ENCODE measurements at regions not wholly inside any gene's neighbourhood (a gene's known extent, or its start where the extent isn't known, plus 50 kb on each side); places are given as distances from the start of the nearest gene placed in this dataset.

- Histone ChIP-seq H3K9me2 (replicated peaks; ENCODE audit: control insufficient read depth, low read length) (no peaks in the 10 kb centered on the region), H3K9me3 (ENCODE audit: control insufficient read depth, insufficient read depth, low read length) (no peaks in the 10 kb centered on the region), H3K27ac (ENCODE audit: low read depth, low read length) (no peak overlapping the region), H3K79me2 (ENCODE audit: control insufficient read depth, low read length) (no peaks in the 10 kb centered on the region), H3K4me1 (ENCODE audit: control insufficient read depth, low read length) (no peaks in the 10 kb centered on the region), H3F3A (ENCODE audit: control insufficient read depth, insufficient read depth) (no peaks in the 10 kb centered on the region), H4K20me1 (ENCODE audit: control insufficient read depth, insufficient read depth, low read depth, low read length) (no peaks in the 10 kb centered on the region), H3K36me3 (ENCODE audit: control insufficient read depth, low read length) (no peaks in the 10 kb centered on the region), H3K4me2 (ENCODE audit: low read length) (no peak overlapping the region), H3K27me3 (ENCODE audit: control insufficient read depth, low read length) (no peaks in the 10 kb centered on the region), H3K4me3 (ENCODE audit: low read length) (no peak overlapping the region)
- TF ChIP-seq, protein P1, sequence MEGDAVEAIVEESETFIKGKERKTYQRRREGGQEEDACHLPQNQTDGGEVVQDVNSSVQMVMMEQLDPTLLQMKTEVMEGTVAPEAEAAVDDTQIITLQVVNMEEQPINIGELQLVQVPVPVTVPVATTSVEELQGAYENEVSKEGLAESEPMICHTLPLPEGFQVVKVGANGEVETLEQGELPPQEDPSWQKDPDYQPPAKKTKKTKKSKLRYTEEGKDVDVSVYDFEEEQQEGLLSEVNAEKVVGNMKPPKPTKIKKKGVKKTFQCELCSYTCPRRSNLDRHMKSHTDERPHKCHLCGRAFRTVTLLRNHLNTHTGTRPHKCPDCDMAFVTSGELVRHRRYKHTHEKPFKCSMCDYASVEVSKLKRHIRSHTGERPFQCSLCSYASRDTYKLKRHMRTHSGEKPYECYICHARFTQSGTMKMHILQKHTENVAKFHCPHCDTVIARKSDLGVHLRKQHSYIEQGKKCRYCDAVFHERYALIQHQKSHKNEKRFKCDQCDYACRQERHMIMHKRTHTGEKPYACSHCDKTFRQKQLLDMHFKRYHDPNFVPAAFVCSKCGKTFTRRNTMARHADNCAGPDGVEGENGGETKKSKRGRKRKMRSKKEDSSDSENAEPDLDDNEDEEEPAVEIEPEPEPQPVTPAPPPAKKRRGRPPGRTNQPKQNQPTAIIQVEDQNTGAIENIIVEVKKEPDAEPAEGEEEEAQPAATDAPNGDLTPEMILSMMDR (IDR thresholded peaks at IDR 0.05; ENCODE audit: low read depth, low read length, poor library complexity, severe bottlenecking): no peak
- TF ChIP-seq EZH2phosphoT487 (IDR thresholded peaks at IDR 0.05; ENCODE audit: borderline replicate concordance, low read length): no peak
These were observed 1148.2 kb upstream of the PCDH9 start for GRCh38 chr13:68378294-68378693.

DNA sequence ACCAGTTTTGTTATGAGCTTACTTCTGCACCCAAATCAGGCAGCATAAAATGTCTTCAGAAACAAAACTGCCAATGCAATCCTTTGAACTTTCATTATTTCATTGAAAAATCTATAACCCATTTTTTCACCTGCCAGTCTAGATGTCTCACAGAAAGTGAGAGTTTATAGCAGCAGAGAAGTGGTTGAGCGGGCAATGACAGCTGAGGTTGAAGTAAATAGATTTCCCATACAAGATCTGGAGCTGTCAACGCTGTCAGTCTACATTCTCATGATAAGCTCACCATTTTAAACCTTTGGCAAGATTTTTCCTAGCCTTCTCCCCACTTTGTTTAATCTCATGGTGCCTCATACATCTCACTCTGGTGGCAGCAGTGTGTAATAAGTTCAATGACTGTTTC is 1144.9 kb upstream of the PCDH9 start:
- TF ChIP-seq, protein P1 (IDR thresholded peaks at IDR 0.05; ENCODE audit: low read depth, low read length, poor library complexity, severe bottlenecking): no peak
- no peak for TF ChIP-seq EZH2phosphoT487 (IDR thresholded peaks at IDR 0.05; ENCODE audit: borderline replicate concordance, low read length)
- H3K27ac ChIP-seq (ENCODE audit: low read depth, low read length): no peak overlapping the region
- H3K4me3 ChIP-seq (ENCODE audit: low read length): no peak overlapping the region
- H3K4me2 ChIP-seq (ENCODE audit: low read length): no peak overlapping the region
- H3K9me3 ChIP-seq (ENCODE audit: control insufficient read depth, insufficient read depth, low read length): no peaks in the 10 kb centered on the region
- H3K4me1 ChIP-seq (ENCODE audit: control insufficient read depth, low read length): no peaks in the 10 kb centered on the region
- H3K9me2 ChIP-seq (replicated peaks; ENCODE audit: control insufficient read depth, low read length): no peaks in the 10 kb centered on the region
- no peaks in the 10 kb centered on the region for H3K27me3 ChIP-seq (ENCODE audit: control insufficient read depth, low read length)
- H3K79me2 ChIP-seq (ENCODE audit: control insufficient read depth, low read length): no peaks in the 10 kb centered on the region
- no peaks in the 10 kb centered on the region for H3F3A ChIP-seq (ENCODE audit: control insufficient read depth, insufficient read depth)
- no peaks in the 10 kb centered on the region for H4K20me1 ChIP-seq (ENCODE audit: control insufficient read depth, insufficient read depth, low read depth, low read length)
- H3K36me3 ChIP-seq (ENCODE audit: control insufficient read depth, low read length): no peaks in the 10 kb centered on the region

- H3F3A ChIP-seq (ENCODE audit: control insufficient read depth, insufficient read depth): no peaks in the 10 kb centered on the region
- no peaks in the 10 kb centered on the region for H3K4me1 ChIP-seq (ENCODE audit: control insufficient read depth, low read length)
- no peaks in the 10 kb centered on the region for H3K9me3 ChIP-seq (ENCODE audit: control insufficient read depth, insufficient read depth, low read length)
- no peaks in the 10 kb centered on the region for H3K36me3 ChIP-seq (ENCODE audit: control insufficient read depth, low read length)
- H3K4me2 ChIP-seq (ENCODE audit: low read length): no peak overlapping the region
- no peaks in the 10 kb centered on the region for H3K79me2 ChIP-seq (ENCODE audit: control insufficient read depth, low read length)
- no peak overlapping the region for H3K27ac ChIP-seq (ENCODE audit: low read depth, low read length)
- H3K27me3 ChIP-seq (ENCODE audit: control insufficient read depth, low read length): no peaks in the 10 kb centered on the region
- H4K20me1 ChIP-seq (ENCODE audit: control insufficient read depth, insufficient read depth, low read depth, low read length): no peaks in the 10 kb centered on the region
- no peak overlapping the region for H3K4me3 ChIP-seq (ENCODE audit: low read length)
- no peaks in the 10 kb centered on the region for H3K9me2 ChIP-seq (replicated peaks; ENCODE audit: control insufficient read depth, low read length)
- TF ChIP-seq, protein P1 (IDR thresholded peaks at IDR 0.05; ENCODE audit: low read depth, low read length, poor library complexity, severe bottlenecking): no peak
These were observed 1139.6 kb upstream of the PCDH9 start for GRCh38 chr13:68369739-68370138.

DNA sequence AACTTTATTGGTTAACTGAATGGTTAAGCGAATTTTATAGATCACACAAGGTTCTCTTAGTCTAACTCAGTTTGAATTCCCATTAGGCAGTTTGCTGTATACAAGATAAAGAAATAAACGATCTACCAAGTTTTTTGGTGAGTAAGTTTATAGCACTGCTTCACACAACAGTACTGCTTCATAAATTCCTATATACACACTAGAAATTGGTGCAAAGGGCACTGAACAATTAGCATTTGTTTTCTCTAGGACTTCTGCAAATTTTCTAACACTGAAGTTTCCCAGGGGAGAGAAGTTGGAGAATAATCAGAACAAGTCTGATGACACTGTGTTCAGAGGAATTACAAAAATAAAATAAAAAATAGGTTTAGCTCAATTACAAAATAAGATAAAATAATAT is 1138.8 kb upstream of the PCDH9 start:
- Histone ChIP-seq H3K27me3 (ENCODE audit: control insufficient read depth, low read length) (no peaks in the 10 kb centered on the region), H3K9me2 (replicated peaks; ENCODE audit: control insufficient read depth, low read length) (no peaks in the 10 kb centered on the region), H3K36me3 (ENCODE audit: control insufficient read depth, low read length) (no peaks in the 10 kb centered on the region), H3F3A (ENCODE audit: control insufficient read depth, insufficient read depth) (no peaks in the 10 kb centered on the region), H3K4me2 (ENCODE audit: low read length) (no peak overlapping the region), H3K4me3 (ENCODE audit: low read length) (no peak overlapping the region), H3K27ac (ENCODE audit: low read depth, low read length) (no peak overlapping the region), H3K4me1 (ENCODE audit: control insufficient read depth, low read length) (no peaks in the 10 kb centered on the region), H3K79me2 (ENCODE audit: control insufficient read depth, low read length) (no peaks in the 10 kb centered on the region), H3K9me3 (ENCODE audit: control insufficient read depth, insufficient read depth, low read length) (no peaks in the 10 kb centered on the region), H4K20me1 (ENCODE audit: control insufficient read depth, insufficient read depth, low read depth, low read length) (no peaks in the 10 kb centered on the region)
- TF ChIP-seq, protein P1 (IDR thresholded peaks at IDR 0.05; ENCODE audit: low read depth, low read length, poor library complexity, severe bottlenecking): no peak
- no peak for TF ChIP-seq EZH2phosphoT487 (IDR thresholded peaks at IDR 0.05; ENCODE audit: borderline replicate concordance, low read length)

Measured in DOHH2 (cell line).